ENCODE measurements at regions not wholly inside any gene's neighbourhood (a gene's known extent, or its start where the extent isn't known, plus 50 kb on each side); places are given as distances from the start of the nearest gene placed in this dataset.

GRCh38 chr21:28737674-28738419 is 254.8 kb downstream of the LTN1 start:
- no peak overlapping the region for H3K4me3 ChIP-seq (ENCODE audit: low read length in 2 of 2)
- intact Hi-C loops (cut with DNase I), result loop anchor here in 1 of 2 donors (5.0 kb wide), 1 partner anchor 1116 kb away; no protein-coding TSS in a partner anchor
- DNase-seq (no peak), ATAC-seq (ENCODE audit: low FRiP score) (no peak)
- WGBS, 2 donors, result 73 to 78% methylated on average over 3 of the region's 3 CpGs
- H3K27me3 ChIP-seq (ENCODE audit: control insufficient read depth in 1 of 2, insufficient read depth in 2 of 2, low read length in 1 of 2), result no peaks in the 10 kb centered on the region
- no peaks in the 10 kb centered on the region for H3K4me1 ChIP-seq (ENCODE audit: control insufficient read depth in 1 of 2, insufficient read depth in 2 of 2, low read length in 2 of 2)
- peaks cover 2% of the 10 kb centered on the region for H3K9me3 ChIP-seq (ENCODE audit: control insufficient read depth, low read length)
- no peaks in the 10 kb centered on the region for H3K36me3 ChIP-seq (ENCODE audit: control insufficient read depth in 1 of 2, insufficient read depth in 2 of 2, low read length in 1 of 2)
- no peak overlapping the region for H3K27ac ChIP-seq (ENCODE audit: low read depth in 1 of 2, low read length in 2 of 2)

GRCh38 chr21:28734522-28735175 is 258.0 kb downstream of the LTN1 start:
- peaks cover 2% of the 10 kb centered on the region for H3K9me3 ChIP-seq (ENCODE audit: control insufficient read depth, low read length)
- H3K27me3 ChIP-seq (ENCODE audit: control insufficient read depth in 1 of 2, insufficient read depth in 2 of 2, low read length in 1 of 2), result no peaks in the 10 kb centered on the region
- 95 to 97% methylated on average over 4 of the region's 4 CpGs for WGBS, 2 donors
- DNase-seq (no peak), ATAC-seq (ENCODE audit: low FRiP score) (no peak)
- intact Hi-C loops (cut with DNase I), result loop anchor here in 1 of 2 donors (5.0 kb wide), 1 partner anchor 1112 kb away; no protein-coding TSS in a partner anchor
- H3K4me1 ChIP-seq (ENCODE audit: control insufficient read depth in 1 of 2, insufficient read depth in 2 of 2, low read length in 2 of 2), result no peaks in the 10 kb centered on the region
- no peaks in the 10 kb centered on the region for H3K36me3 ChIP-seq (ENCODE audit: control insufficient read depth in 1 of 2, insufficient read depth in 2 of 2, low read length in 1 of 2)
- H3K4me3 ChIP-seq (ENCODE audit: low read length in 2 of 2), result no peak overlapping the region
- no peak overlapping the region for H3K27ac ChIP-seq (ENCODE audit: low read depth in 1 of 2, low read length in 2 of 2)

- intact Hi-C loops (cut with DNase I), result no loop called here
- no peaks in the 10 kb centered on the region for H3K36me3 ChIP-seq (ENCODE audit: control insufficient read depth in 1 of 2, insufficient read depth in 2 of 2, low read length in 1 of 2)
- no peak overlapping the region for H3K4me3 ChIP-seq (ENCODE audit: low read length in 2 of 2)
- no peaks in the 10 kb centered on the region for H3K27me3 ChIP-seq (ENCODE audit: control insufficient read depth in 1 of 2, insufficient read depth in 2 of 2, low read length in 1 of 2)
- WGBS, 2 donors, result 81 to 90% methylated on average over 6 of the region's 6 CpGs
- no peak for DNase-seq
- no peak overlapping the region for H3K27ac ChIP-seq (ENCODE audit: low read depth in 1 of 2, low read length in 2 of 2)
- peaks cover 2% of the 10 kb centered on the region for H3K9me3 ChIP-seq (ENCODE audit: control insufficient read depth, low read length)
- no peaks in the 10 kb centered on the region for H3K4me1 ChIP-seq (ENCODE audit: control insufficient read depth in 1 of 2, insufficient read depth in 2 of 2, low read length in 2 of 2)
- no peak for ATAC-seq (ENCODE audit: low FRiP score)
These were observed 260.9 kb downstream of the LTN1 start for GRCh38 chr21:28731700-28732321.

GRCh38 chr21:28729887-28730286 is 262.8 kb downstream of the LTN1 start:
- no peak for DNase-seq
- H3K36me3 ChIP-seq (ENCODE audit: control insufficient read depth in 1 of 2, insufficient read depth in 2 of 2, low read length in 1 of 2), result no peaks in the 10 kb centered on the region
- H3K27me3 ChIP-seq (ENCODE audit: control insufficient read depth in 1 of 2, insufficient read depth in 2 of 2, low read length in 1 of 2), result no peaks in the 10 kb centered on the region
- no peaks in the 10 kb centered on the region for H3K4me1 ChIP-seq (ENCODE audit: control insufficient read depth in 1 of 2, insufficient read depth in 2 of 2, low read length in 2 of 2)
- H3K27ac ChIP-seq (ENCODE audit: low read depth in 1 of 2, low read length in 2 of 2), result no peak overlapping the region
- WGBS, 2 donors, result 93 to 94% methylated on average over 6 of the region's 6 CpGs
- no peak for ATAC-seq (ENCODE audit: low FRiP score)
- intact Hi-C loops (cut with DNase I), result no loop called here
- no peaks in the 10 kb centered on the region for H3K9me3 ChIP-seq (ENCODE audit: control insufficient read depth, low read length)
- H3K4me3 ChIP-seq (ENCODE audit: low read length in 2 of 2), result no peak overlapping the region

- Histone ChIP-seq H3K4me1 (ENCODE audit: control insufficient read depth in 1 of 2, insufficient read depth in 2 of 2, low read length in 2 of 2) (peaks cover 0 to 3% of the 10 kb centered on the region in 2 donors), H3K27ac (ENCODE audit: low read depth in 1 of 2, low read length in 2 of 2) (no peak overlapping the region), H3K27me3 (ENCODE audit: control insufficient read depth in 1 of 2, insufficient read depth in 2 of 2, low read length in 1 of 2) (no peaks in the 10 kb centered on the region), H3K9me3 (ENCODE audit: control insufficient read depth, low read length) (no peaks in the 10 kb centered on the region), H3K36me3 (ENCODE audit: control insufficient read depth in 1 of 2, insufficient read depth in 2 of 2, low read length in 1 of 2) (no peaks in the 10 kb centered on the region), H3K4me3 (ENCODE audit: low read length in 2 of 2) (no peak overlapping the region)
- WGBS, 2 donors, result 38 to 44% methylated on average over 1 of the region's 1 CpG
- DNase-seq (no peak), ATAC-seq (ENCODE audit: low FRiP score) (no peak)
- intact Hi-C loops (cut with DNase I), result no loop called here
These were observed 264.9 kb downstream of the LTN1 start for GRCh38 chr21:28727809-28728208.

GRCh38 chr21:28725396-28725795 is 267.3 kb downstream of the LTN1 start:
- ATAC-seq (ENCODE audit: low FRiP score) (no peak), DNase-seq (no peak)
- no peaks in the 10 kb centered on the region for H3K9me3 ChIP-seq (ENCODE audit: control insufficient read depth, low read length)
- H3K27me3 ChIP-seq (ENCODE audit: control insufficient read depth in 1 of 2, insufficient read depth in 2 of 2, low read length in 1 of 2), result no peaks in the 10 kb centered on the region
- 98 to 100% methylated on average over 1 of the region's 1 CpG for WGBS, 2 donors
- intact Hi-C loops (cut with DNase I), result no loop called here
- no peak overlapping the region for H3K27ac ChIP-seq (ENCODE audit: low read depth in 1 of 2, low read length in 2 of 2)
- no peaks in the 10 kb centered on the region for H3K36me3 ChIP-seq (ENCODE audit: control insufficient read depth in 1 of 2, insufficient read depth in 2 of 2, low read length in 1 of 2)
- no peak overlapping the region for H3K4me3 ChIP-seq (ENCODE audit: low read length in 2 of 2)
- H3K4me1 ChIP-seq (ENCODE audit: control insufficient read depth in 1 of 2, insufficient read depth in 2 of 2, low read length in 2 of 2), result peaks cover 0 to 3% of the 10 kb centered on the region in 2 donors

GRCh38 chr21:28723646-28724045 is 269.0 kb downstream of the LTN1 start:
- ATAC-seq (ENCODE audit: low FRiP score), result peak; percentile 48
- DNase-seq, result no peak
- no peaks in the 10 kb centered on the region for H3K27me3 ChIP-seq (ENCODE audit: control insufficient read depth in 1 of 2, insufficient read depth in 2 of 2, low read length in 1 of 2)
- peaks cover 0 to 3% of the 10 kb centered on the region in 2 donors for H3K4me1 ChIP-seq (ENCODE audit: control insufficient read depth in 1 of 2, insufficient read depth in 2 of 2, low read length in 2 of 2)
- intact Hi-C loops (cut with DNase I), result no loop called here
- H3K9me3 ChIP-seq (ENCODE audit: control insufficient read depth, low read length), result no peaks in the 10 kb centered on the region
- H3K4me3 ChIP-seq (ENCODE audit: low read length in 2 of 2), result no peak overlapping the region
- WGBS, 2 donors, result 18 to 32% methylated on average over 5 of the region's 5 CpGs
- no peaks in the 10 kb centered on the region for H3K36me3 ChIP-seq (ENCODE audit: control insufficient read depth in 1 of 2, insufficient read depth in 2 of 2, low read length in 1 of 2)
- no peak overlapping the region for H3K27ac ChIP-seq (ENCODE audit: low read depth in 1 of 2, low read length in 2 of 2)

- 97 to 99% methylated on average over 3 of the region's 3 CpGs for WGBS, 2 donors
- intact Hi-C loops (cut with DNase I), result no loop called here
These were observed 273.0 kb downstream of the LTN1 start for GRCh38 chr21:28719723-28720122.

More at GRCh38 chr21:28719723-28720122, 273.0 kb downstream of the LTN1 start:
- no peaks in the 10 kb centered on the region for H3K36me3 ChIP-seq (ENCODE audit: control insufficient read depth in 1 of 2, insufficient read depth in 2 of 2, low read length in 1 of 2)
- no peak overlapping the region for H3K4me3 ChIP-seq (ENCODE audit: low read length in 2 of 2)
- ATAC-seq (ENCODE audit: low FRiP score), result no peak
- no peak for DNase-seq
- H3K27ac ChIP-seq (ENCODE audit: low read depth in 1 of 2, low read length in 2 of 2), result no peak overlapping the region
- H3K27me3 ChIP-seq (ENCODE audit: control insufficient read depth in 1 of 2, insufficient read depth in 2 of 2, low read length in 1 of 2), result no peaks in the 10 kb centered on the region
- no peaks in the 10 kb centered on the region for H3K9me3 ChIP-seq (ENCODE audit: control insufficient read depth, low read length)
- H3K4me1 ChIP-seq (ENCODE audit: control insufficient read depth in 1 of 2, insufficient read depth in 2 of 2, low read length in 2 of 2), result peaks cover 0 to 3% of the 10 kb centered on the region in 2 donors
